ENCODE measurements at regions not wholly inside any gene's neighbourhood (a gene's known extent, or its start where the extent isn't known, plus 50 kb on each side); places are given as distances from the start of the nearest gene placed in this dataset.
A peak's percentile ranks its signal among the peaks of the same experiment; 100 is the strongest.
"Not testable (repeated sequence)": the region's sequence is repeated elsewhere in the genome, so short reads cannot be mapped to it uniquely, and the experiment has no call there.

GRCh38 chr7:48992816-48993215 lies 68.5 kb downstream of the CDC14C start:
- no peak for DNase-seq

- peak; percentile 53 for DNase-seq
These were observed 77.3 kb downstream of the CDC14C start for GRCh38 chr7:49001610-49002033.

GRCh38 chr7:49010717-49011116 lies 86.4 kb downstream of the CDC14C start:
- no peak for DNase-seq

GRCh38 chr7:49014870-49015269 lies 90.5 kb downstream of the CDC14C start:
- DNase-seq: no peak

GRCh38 chr7:49020145-49020544 lies 95.8 kb downstream of the CDC14C start:
- DNase-seq: no peak

GRCh38 chr7:49022448-49022847 lies 98.1 kb downstream of the CDC14C start:
- no peak for DNase-seq

GRCh38 chr7:49023345-49024328 lies 99.3 kb downstream of the CDC14C start:
- no peak for DNase-seq

- no peak for DNase-seq
These were observed 105.9 kb downstream of the CDC14C start for GRCh38 chr7:49030221-49030620.

GRCh38 chr7:49033140-49033539 lies 108.8 kb downstream of the CDC14C start:
- not testable (repeated sequence) for DNase-seq

- DNase-seq: no peak
These were observed 113.2 kb downstream of the CDC14C start for GRCh38 chr7:49037346-49038210.

GRCh38 chr7:49038821-49039358 lies 114.5 kb downstream of the CDC14C start:
- no peak for DNase-seq

- DNase-seq: peak; percentile 79
These were observed 136.4 kb downstream of the CDC14C start for GRCh38 chr7:49060743-49061142.

- DNase-seq: no peak
These were observed 150.2 kb downstream of the CDC14C start for GRCh38 chr7:49074538-49074937.

- no peak for DNase-seq
These were observed 156.6 kb downstream of the CDC14C start for GRCh38 chr7:49080896-49081475.

- DNase-seq: no peak
These were observed 163.7 kb downstream of the CDC14C start for GRCh38 chr7:49088017-49088416.

- DNase-seq: no peak
These were observed 165.4 kb downstream of the CDC14C start for GRCh38 chr7:49089717-49090116.

GRCh38 chr7:49091089-49091488 lies 166.7 kb downstream of the CDC14C start:
- DNase-seq: no peak

- no peak for DNase-seq
These were observed 167.2 kb downstream of the CDC14C start for GRCh38 chr7:49091519-49091918.

- DNase-seq: no peak
These were observed 168.9 kb downstream of the CDC14C start for GRCh38 chr7:49093218-49093617.

GRCh38 chr7:49094866-49095265 lies 170.5 kb downstream of the CDC14C start:
- DNase-seq: no peak

- peak; percentile 16 for DNase-seq
These were observed 175.4 kb downstream of the CDC14C start for GRCh38 chr7:49099587-49100326.

Measured in MV-4-11 (cell line).